HEK293T (cell line): ENCODE measurements at regions not wholly inside any gene's neighbourhood (a gene's known extent, or its start where the extent isn't known, plus 50 kb on each side); places are given as distances from the start of the nearest gene placed in this dataset.

ENCODE experiments used
- ARNT ChIP-seq: fragments of 450-650 bp; IDR thresholded peaks from 2 replicates; pipeline ENCODE4 v1.6.1; 2017; ENCODE audit warnings: mild to moderate bottlenecking
- BHLHE40 ChIP-seq: fragments of 450-650 bp; IDR thresholded peaks from 2 replicates; pipeline ENCODE4 v1.6.1; 2016; ENCODE audit warnings: mild to moderate bottlenecking, moderate library complexity, borderline replicate concordance
- ELF4 ChIP-seq: fragments of 450-650 bp; IDR thresholded peaks from 2 replicates; pipeline ENCODE4 v1.6.1; 2017; ENCODE audit warnings: antibody characterized with exemption
- FOXA1 ChIP-seq: fragments of 450-650 bp; IDR thresholded peaks from 2 replicates; pipeline ENCODE4 v1.6.1; 2016; ENCODE audit warnings: mild to moderate bottlenecking
- FOXM1 ChIP-seq: fragments of 450-650 bp; IDR thresholded peaks from 2 replicates; pipeline ENCODE4 v1.6.1; 2017; ENCODE audit warnings: mild to moderate bottlenecking, borderline replicate concordance
- L3MBTL2 ChIP-seq: fragments of 450-650 bp; conservative IDR thresholded peaks from 2 replicates; pipeline ENCODE4 v1.6.1; 2016; ENCODE audit warnings: mild to moderate bottlenecking
- NFRKB ChIP-seq: fragments of 450-650 bp; IDR thresholded peaks from 2 replicates; pipeline ENCODE4 v1.6.1; 2016; ENCODE audit warnings: mild to moderate bottlenecking, moderate library complexity
- SP1 ChIP-seq: fragments of 450-650 bp; IDR thresholded peaks from 2 replicates; pipeline ENCODE4 v1.6.1; 2017
- TARDBP ChIP-seq: fragments of 450-650 bp; IDR thresholded peaks from 2 replicates; pipeline ENCODE4 v1.6.1; 2016

GRCh38 chr6:22045261-22045912, 251.4 kb downstream of the PRL start:
- TF ChIP-seq ELF4 = no peak
- no peak for TF ChIP-seq FOXM1
- TF ChIP-seq L3MBTL2 = no peak
- no peak for TF ChIP-seq ARNT
- TF ChIP-seq TARDBP = no peak
- no peak for TF ChIP-seq SP1
- no peak for TF ChIP-seq BHLHE40
- no peak for TF ChIP-seq NFRKB
- no peak for TF ChIP-seq FOXA1
